NCI-H146 (cell line): ENCODE measurements at regions not wholly inside any gene's neighbourhood (a gene's known extent, or its start where the extent isn't known, plus 50 kb on each side); places are given as distances from the start of the nearest gene placed in this dataset.
"Not testable (repeated sequence)": the region's sequence is repeated elsewhere in the genome, so short reads cannot be mapped to it uniquely, and the experiment has no call there.

Experiments used
- DNase-seq: peaks from one replicate; lab custom pipeline; 2025; lab: John Stamatoyannopoulos, UW

DNA sequence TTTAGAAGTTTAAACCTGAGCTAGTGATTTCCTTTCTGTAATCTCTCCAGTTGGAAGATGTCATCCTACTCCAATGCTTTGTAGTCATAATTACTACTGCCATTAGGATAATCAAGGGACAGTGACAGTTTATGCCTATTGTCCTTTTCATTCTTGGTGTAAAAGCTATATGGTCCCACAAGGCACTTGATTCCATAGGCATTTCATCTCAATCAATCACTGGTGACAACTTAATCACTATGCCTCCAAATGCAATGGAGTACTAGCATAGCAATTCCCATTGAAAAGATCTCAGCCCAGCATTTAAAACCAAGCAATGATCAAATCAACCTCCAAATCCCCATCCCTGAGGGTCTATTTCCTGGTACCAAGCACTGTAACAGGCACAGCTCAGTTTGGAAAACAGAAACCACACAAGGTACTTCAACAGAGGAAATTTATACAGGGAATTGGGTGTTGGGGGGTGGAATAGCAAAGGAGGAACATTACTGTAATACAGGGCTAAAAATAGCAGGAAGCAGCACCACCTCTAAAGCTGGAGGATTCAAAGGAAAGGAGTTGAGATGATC lies 51.0 kb downstream of the FHIP2A start:
- no peak for DNase-seq

DNA sequence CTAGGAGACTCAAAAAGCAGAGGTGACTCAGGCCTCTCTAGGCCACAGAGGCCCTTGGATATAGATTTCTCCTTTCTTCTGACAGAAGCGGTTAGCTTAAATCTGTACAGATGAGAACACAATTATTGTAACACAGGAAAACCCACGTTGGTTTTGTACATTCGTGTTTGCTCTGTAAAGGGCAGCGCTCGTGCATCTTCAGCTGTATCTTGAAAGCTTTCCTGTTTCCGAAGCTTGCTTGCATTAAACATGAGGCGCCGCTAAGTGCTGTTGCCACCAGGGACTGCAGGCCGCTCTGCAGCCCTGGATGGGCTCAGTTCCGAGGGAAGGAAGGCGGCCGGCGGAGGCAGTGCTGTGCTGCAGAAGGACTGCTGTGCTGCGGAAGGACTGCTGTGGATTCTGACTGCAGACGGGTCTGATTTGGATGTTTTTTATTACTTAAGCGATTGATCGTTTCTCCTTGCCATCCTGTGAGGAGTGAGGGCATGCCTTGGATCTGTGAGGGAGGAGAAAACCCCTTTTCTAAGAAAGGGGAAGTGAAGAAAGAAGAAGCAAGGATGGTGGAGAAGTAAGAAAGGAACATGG lies 53.3 kb downstream of the FHIP2A start:
- DNase-seq = no peak

DNA sequence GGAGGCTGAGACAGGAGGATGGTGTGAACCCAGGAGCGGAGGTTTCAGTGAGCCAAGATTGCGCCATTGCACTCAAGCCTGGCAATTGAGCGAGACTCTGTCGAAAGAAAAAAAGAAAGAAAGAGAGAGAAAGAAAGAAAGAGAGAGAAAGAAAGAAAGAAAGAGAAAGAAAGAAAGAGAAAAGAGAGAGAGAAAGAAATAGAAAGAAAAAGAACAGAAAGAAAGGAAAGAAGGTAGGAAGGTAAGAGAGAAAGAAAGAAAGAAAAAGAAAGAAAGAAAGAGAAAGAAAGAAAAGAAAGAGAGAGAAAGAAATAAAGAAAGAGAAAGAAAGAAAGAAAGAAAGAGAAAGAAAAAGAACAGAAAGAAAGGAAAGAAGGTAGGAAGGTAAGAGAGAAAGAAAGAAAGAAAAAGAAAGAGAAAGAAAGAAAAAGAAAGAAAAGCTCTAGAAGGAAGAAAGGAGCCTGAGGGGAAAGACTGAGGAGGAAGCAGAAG lies 54.1 kb downstream of the FHIP2A start:
- DNase-seq = not testable (repeated sequence)

DNA sequence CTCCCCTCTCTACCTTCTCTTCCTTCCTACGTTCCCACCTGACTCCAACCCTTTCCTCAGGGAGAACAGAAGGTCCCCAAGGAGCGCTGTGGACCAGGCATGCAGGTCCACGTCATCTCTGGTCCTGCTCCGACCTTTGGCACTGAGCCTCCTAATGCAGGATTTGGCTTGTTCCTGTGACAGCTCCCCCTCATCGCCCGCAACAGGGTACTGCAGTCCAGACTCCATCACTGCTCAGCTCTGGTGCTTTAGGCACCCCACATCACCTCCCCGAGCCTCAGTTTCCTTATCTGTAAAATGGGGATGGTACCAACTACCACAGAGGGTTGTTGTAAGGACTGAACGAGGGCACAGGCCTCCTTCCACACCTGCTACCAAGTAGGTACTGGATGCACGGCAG lies 54.6 kb downstream of the FHIP2A start:
- no peak for DNase-seq

DNA sequence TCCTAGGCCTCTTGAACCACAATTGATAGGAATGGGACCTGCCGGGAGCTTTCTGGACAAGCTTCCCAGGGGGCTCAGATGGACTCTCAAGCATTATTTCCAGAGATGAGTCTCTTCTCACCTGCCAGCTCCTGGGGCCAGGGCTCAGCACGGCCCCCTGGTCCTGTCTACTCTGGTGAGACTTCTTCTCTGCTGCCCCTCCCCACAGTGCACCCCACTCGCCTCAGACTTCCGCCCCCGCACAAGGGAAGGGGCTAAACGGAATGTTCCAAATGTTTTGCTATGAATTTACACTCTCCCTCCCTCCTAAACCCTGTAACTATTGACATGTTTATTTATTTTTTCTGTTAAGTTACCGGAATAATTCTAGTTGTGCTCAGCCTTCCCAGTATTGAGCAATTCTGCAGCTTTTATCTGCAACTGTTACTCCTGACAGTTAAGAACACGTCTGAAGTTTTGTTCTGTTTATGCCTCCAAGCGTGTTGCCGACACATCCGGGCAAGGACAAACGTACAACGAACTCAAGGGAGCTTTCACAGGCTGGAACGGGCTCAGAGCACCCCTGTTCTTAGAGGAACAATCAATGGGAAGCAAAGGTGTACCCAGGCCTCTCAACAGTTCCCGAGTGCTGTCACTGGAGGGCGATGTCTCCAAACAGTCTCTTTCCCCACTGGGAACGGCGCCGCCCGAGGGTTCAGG lies 55.2 kb downstream of the FHIP2A start:
- peak; percentile 52 for DNase-seq

DNA sequence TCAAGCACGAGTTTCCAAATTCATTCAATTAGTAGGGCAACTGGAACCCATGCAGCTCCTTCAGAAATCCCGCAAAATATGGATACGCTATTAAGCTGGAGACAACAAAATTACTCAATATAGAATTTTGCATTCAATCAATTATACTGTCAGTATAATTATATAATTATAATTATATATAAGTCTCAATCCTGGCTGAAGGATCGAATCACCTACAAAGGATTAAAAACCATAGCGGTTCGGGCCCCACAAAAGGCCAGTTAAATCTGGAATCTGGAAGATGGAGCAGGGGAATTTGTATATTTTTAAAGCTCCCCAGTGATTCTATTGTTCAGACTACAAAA lies 55.7 kb downstream of the FHIP2A start:
- DNase-seq = no peak

DNA sequence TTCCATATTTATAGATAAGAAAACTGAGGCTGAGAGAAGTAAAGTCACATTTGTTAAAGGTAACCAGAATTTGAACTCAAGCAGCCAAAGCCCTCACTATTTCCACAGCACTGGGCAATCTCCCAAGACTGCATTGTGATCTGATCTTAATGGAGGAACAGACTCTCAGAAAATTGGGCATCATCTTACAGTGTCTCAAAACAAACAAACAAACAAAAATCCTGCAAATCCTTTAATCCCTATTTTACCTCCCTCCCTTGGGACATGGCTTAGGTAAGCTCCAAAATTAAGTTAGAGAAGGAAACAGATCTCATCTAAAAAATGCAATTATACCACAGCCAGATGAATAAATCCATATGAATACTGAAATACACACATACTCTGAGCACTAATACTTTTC lies 57.5 kb downstream of the FHIP2A start:
- DNase-seq = no peak

DNA sequence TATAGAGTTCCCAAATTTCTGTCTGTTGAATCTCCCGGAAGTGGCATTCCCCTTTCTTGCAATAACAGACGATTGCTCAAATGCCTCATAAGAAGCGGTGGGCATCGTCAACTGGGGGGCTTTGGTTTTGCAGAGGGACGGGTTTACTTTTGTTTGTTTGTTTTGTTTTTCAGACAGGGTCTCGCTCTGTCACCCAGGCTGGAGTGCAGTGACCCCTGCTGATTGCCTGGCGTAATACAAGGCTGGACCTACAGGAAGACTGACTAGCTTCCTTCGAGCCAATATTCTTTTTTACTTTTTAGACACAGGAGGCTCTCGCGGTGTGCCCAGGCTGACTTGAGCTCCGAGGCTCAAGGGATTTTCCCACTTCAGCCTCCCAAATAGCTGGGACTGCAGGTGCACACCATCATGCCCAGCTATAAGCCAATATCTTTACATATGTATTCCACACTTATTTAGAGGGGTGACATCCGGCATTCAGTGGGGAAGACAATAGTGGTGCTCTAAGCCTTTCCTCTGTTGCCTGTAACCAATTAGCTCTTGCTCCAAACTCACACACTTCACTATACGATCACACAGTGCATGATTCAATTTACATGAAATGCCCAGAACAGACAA lies 58.1 kb downstream of the FHIP2A start:
- no peak for DNase-seq

DNA sequence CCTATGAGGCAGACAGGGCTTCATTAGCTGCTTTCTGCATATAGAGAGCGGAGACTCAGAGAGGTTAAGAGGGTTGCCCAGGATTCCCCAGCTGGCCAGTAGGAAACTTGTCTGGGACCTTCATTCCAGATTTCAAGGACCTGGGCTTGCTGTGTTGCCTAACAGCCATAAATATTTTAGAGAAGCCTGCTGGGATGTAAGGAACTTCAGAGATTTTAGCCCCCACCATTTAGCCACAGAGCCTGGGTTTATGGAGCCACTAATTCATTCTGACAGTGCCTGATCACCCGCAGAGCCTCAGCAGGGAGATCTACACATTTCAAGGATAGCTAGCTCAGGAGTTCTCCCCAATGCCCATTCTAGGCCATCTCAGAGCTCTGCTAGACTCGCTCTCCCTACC lies 56.6 kb upstream of the TRUB1 start:
- DNase-seq = no peak

DNA sequence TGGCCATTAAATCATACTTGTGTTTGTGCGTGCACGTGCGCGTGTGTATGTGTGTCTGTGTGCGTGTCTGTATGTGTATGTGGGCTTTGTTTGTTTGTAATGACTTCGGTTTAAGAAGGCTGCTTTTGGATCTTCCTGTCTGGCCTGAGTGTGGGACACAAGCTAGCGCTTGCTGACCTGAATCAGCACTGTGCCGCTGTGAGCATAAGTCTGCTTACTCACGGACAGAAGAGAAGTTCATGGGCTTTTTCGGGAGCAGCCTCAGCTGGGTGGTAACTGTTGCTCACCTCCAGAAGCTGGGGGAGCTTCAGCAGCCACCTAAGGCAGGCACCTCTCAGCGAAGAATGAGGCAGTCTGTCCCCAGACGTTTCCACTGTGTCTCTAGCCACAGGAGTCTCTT lies 56.1 kb upstream of the TRUB1 start:
- DNase-seq = no peak

DNA sequence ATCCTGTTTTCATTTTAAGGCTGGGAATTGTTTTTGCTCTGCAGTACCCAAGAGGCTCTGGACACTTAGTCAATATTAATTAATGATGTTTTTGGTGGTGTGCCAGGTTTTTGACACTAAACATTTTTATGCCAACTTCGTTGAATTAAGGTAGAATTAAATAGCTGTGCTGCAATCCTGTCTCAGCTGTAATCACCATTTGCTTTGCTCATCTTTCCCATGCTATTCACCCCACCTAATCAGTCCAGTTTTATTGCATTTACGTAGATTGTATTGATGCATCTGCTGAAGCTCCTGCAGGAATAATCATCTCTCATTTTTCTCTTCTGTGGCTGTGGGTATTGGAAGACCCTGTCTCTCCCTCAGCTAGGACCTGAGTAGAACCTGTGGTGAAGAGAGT lies 52.6 kb upstream of the TRUB1 start:
- no peak for DNase-seq
